ENCODE measurements at regions not wholly inside any gene's neighbourhood (a gene's known extent, or its start where the extent isn't known, plus 50 kb on each side); places are given as distances from the start of the nearest gene placed in this dataset.
"Not testable (repeated sequence)": the region's sequence is repeated elsewhere in the genome, so short reads cannot be mapped to it uniquely, and the experiment has no call there.

DNA sequence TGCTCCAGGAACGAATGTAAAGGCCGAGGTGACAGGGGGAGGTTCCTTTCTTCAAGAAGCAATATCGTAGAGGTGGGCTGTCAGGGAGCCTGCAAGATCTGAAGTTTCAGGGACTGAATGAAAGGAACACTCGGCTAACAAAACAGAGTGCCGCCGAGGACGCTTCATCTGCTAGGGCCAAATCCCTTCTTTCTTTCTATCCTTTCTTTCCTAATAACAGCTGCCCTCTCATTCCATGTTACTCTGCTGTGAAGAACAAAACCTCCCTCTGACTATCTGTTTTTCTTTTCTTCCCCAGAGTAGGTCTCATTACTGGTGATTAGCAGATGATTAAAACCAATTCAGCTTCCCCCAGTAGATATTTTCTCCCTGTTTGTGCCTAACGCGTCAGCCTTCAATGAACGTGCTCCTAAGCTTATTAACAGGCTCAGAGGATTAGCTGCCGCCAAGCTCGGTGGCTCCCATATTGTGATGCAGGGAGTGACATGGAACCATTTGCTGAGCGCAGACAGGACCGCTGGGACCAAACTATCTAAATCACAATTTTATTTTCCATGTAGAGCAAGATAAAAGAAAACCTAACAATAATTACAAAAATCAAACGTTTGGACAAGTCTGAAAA is 414.6 kb downstream of the TMEM182 start:
- no peak overlapping the region for H3K9ac ChIP-seq (ENCODE audit: low read length)
- no peak overlapping the region for H3K27ac ChIP-seq (ENCODE audit: low read depth, low read length)
- no peak overlapping the region for H3K4me3 ChIP-seq (ENCODE audit: low read length)
- H3K27me3 ChIP-seq (ENCODE audit: control insufficient read depth, insufficient read depth, low read length), result no peaks in the 10 kb centered on the region
- no peaks in the 10 kb centered on the region for H3K36me3 ChIP-seq (ENCODE audit: control insufficient read depth, insufficient read depth, low read length)
- H3K4me1 ChIP-seq (ENCODE audit: control insufficient read depth, insufficient read depth, low read length), result peaks cover 16% of the 10 kb centered on the region

DNA sequence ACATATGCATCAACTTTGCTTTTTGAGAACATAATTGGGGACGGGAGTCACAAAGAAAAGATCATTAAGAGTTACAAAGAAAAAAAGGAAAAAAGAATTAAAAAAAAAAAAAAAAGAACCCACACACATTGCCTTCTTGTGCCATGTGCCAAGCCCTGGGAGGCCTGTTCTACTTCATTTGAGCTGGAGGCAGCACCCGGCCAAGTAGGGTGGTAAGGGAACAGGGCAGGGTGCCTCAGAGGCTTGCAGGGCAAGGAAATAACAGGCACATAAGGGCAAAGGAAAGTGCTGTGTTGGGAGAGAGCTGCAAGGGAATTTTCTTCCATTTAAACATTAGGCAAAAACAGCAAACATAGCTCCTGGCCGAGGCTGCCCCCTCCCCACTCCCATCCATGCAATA is 418.0 kb downstream of the TMEM182 start:
- peak overlapping the region; percentile 79 for H3K27ac ChIP-seq (ENCODE audit: low read depth, low read length)
- H3K4me1 ChIP-seq (ENCODE audit: control insufficient read depth, insufficient read depth, low read length), result peaks cover 16% of the 10 kb centered on the region
- H3K36me3 ChIP-seq (ENCODE audit: control insufficient read depth, insufficient read depth, low read length), result no peaks in the 10 kb centered on the region
- H3K4me3 ChIP-seq (ENCODE audit: low read length), result no peak overlapping the region
- H3K27me3 ChIP-seq (ENCODE audit: control insufficient read depth, insufficient read depth, low read length), result no peaks in the 10 kb centered on the region
- no peak overlapping the region for H3K9ac ChIP-seq (ENCODE audit: low read length)

DNA sequence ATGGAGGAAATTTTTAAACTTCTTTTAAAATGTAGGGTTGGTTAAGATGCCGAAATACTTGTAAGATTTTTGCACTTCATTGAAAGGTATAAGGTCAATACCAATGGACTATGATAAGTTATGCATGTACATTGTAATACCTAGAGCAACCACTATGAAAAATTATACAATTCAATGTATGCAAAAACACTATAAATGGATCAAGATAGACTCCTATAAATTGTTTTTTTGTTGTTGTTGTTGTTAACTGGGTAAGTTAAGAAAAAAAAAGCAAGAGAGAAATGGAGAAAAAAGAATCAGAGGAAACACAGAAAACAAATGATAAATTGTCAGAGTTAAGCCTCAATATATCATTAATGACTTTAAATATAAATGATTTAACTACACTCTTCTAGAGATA is 421.2 kb downstream of the TMEM182 start:
- Histone ChIP-seq H3K4me3 (ENCODE audit: low read length) (no peak overlapping the region), H3K27ac (ENCODE audit: low read depth, low read length) (no peak overlapping the region), H3K27me3 (ENCODE audit: control insufficient read depth, insufficient read depth, low read length) (no peaks in the 10 kb centered on the region), H3K9ac (ENCODE audit: low read length) (no peak overlapping the region), H3K36me3 (ENCODE audit: control insufficient read depth, insufficient read depth, low read length) (no peaks in the 10 kb centered on the region), H3K4me1 (ENCODE audit: control insufficient read depth, insufficient read depth, low read length) (peaks cover 16% of the 10 kb centered on the region)

DNA sequence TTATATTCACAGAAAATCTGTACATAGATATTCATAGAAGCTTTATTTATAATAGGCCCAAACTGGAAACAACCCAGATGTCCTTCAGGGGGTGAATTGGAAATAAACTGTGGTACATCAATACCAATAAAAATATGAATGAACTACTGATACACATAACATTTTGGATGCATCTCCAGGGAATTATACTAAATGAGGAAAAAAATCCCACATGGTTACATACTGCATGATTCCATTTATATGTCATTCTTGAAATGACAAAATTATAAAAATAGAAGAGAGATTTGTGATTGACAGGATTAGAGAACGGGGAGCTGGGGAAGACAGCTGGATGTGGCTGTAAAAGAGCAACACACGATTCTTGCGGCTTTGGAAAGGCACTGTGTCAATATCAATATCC is 435.0 kb downstream of the TMEM182 start:
- no peak overlapping the region for H3K27ac ChIP-seq (ENCODE audit: low read depth, low read length)
- no peak overlapping the region for H3K9ac ChIP-seq (ENCODE audit: low read length)
- H3K36me3 ChIP-seq (ENCODE audit: control insufficient read depth, insufficient read depth, low read length), result no peaks in the 10 kb centered on the region
- no peak overlapping the region for H3K4me3 ChIP-seq (ENCODE audit: low read length)
- no peaks in the 10 kb centered on the region for H3K4me1 ChIP-seq (ENCODE audit: control insufficient read depth, insufficient read depth, low read length)
- H3K27me3 ChIP-seq (ENCODE audit: control insufficient read depth, insufficient read depth, low read length), result no peaks in the 10 kb centered on the region

DNA sequence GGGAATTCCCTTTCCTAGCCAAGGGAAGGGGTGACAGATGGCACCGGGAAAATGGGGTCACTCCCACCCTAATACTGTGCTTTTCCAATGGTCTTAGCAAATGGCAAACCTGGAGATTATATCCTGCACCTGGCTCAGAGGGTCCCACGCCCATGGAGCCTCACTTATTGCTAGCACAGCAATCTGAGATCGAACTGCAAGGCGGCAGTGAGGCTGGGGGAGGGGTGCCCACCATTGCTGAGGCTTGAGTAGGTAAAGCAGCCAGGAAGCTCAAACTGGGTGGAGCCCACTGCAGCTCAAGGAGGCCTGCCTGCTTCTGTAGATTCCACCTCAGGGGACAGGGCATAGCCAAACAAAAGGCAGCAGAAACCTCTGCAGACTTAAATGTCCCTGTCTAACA is 438.9 kb downstream of the TMEM182 start:
- H3K36me3 ChIP-seq (ENCODE audit: control insufficient read depth, insufficient read depth, low read length); H3K27ac ChIP-seq (ENCODE audit: low read depth, low read length); H3K27me3 ChIP-seq (ENCODE audit: control insufficient read depth, insufficient read depth, low read length); H3K4me3 ChIP-seq (ENCODE audit: low read length); H3K4me1 ChIP-seq (ENCODE audit: control insufficient read depth, insufficient read depth, low read length); H3K9ac ChIP-seq (ENCODE audit: low read length): not testable (repeated sequence)

DNA sequence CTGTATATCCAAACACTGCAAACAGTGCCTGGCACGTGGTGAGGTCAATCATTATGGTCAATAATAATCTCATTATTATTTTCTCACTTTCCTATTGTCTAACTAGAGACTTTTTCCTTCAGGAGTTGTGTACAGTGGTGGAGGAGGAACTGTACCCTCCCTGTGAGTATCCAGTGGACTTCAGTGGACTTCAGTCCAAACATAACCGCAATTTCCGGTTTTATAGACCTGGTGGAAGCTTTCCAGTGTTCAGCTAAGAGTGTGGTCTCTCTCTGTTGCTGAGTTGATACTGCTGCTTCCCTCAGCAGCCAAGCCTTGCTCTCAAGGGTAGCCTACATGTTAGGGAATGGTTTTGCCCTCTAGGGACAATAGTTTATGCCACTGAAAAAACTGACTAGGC is 447.1 kb downstream of the TMEM182 start:
- no peak overlapping the region for H3K27ac ChIP-seq (ENCODE audit: low read depth, low read length)
- H3K27me3 ChIP-seq (ENCODE audit: control insufficient read depth, insufficient read depth, low read length), result no peaks in the 10 kb centered on the region
- H3K9ac ChIP-seq (ENCODE audit: low read length), result no peak overlapping the region
- H3K4me1 ChIP-seq (ENCODE audit: control insufficient read depth, insufficient read depth, low read length), result no peaks in the 10 kb centered on the region
- no peaks in the 10 kb centered on the region for H3K36me3 ChIP-seq (ENCODE audit: control insufficient read depth, insufficient read depth, low read length)
- H3K4me3 ChIP-seq (ENCODE audit: low read length), result no peak overlapping the region

DNA sequence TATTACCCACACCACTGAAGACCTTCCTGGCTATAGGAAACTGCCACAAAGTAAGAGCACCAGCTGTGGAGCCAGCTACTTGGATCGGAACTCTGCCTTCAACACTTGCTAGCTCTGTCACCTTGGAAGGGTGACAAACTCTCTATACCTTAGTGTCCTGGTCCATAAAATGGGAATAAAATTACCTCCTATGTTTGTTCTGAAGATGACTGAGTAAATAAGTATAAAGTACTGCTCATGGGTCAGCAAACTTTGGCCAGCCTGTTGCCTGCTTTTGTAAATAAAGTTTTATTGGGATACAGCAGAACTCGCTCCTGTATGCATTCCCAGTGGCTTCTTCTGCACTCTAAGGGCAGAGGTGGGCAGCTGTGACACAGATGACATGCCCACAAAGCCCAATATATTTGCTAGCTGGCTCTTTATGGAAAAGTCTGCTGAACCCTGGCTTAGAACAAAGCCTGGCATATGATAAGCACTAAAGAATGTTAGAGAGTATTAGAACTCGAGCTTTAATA is 451.3 kb downstream of the TMEM182 start:
- no peak overlapping the region for H3K27ac ChIP-seq (ENCODE audit: low read depth, low read length)
- no peak overlapping the region for H3K4me3 ChIP-seq (ENCODE audit: low read length)
- no peaks in the 10 kb centered on the region for H3K4me1 ChIP-seq (ENCODE audit: control insufficient read depth, insufficient read depth, low read length)
- H3K9ac ChIP-seq (ENCODE audit: low read length), result no peak overlapping the region
- H3K36me3 ChIP-seq (ENCODE audit: control insufficient read depth, insufficient read depth, low read length), result no peaks in the 10 kb centered on the region
- no peaks in the 10 kb centered on the region for H3K27me3 ChIP-seq (ENCODE audit: control insufficient read depth, insufficient read depth, low read length)

DNA sequence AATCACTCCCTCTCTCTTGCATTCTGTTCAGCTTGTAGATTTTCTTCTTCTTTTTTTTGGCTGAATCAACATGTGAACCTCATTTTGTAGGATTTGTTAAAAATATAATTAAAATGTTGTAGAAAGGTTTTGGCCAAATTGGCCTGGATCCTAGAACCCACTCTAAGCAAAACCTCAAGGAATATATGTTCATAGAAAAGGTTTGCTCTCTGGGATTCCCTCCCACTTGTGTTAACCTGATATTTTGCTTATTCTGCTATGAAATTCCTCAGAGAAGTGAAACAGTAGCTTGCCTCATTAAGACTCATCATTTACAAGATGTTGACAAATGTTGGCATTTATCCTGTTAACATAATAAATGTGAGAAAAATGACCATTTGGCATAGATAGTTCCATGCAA is 456.7 kb downstream of the TMEM182 start:
- Histone ChIP-seq H3K4me1 (ENCODE audit: control insufficient read depth, insufficient read depth, low read length) (no peaks in the 10 kb centered on the region), H3K27me3 (ENCODE audit: control insufficient read depth, insufficient read depth, low read length) (no peaks in the 10 kb centered on the region), H3K36me3 (ENCODE audit: control insufficient read depth, insufficient read depth, low read length) (no peaks in the 10 kb centered on the region), H3K9ac (ENCODE audit: low read length) (no peak overlapping the region), H3K27ac (ENCODE audit: low read depth, low read length) (no peak overlapping the region), H3K4me3 (ENCODE audit: low read length) (no peak overlapping the region)

DNA sequence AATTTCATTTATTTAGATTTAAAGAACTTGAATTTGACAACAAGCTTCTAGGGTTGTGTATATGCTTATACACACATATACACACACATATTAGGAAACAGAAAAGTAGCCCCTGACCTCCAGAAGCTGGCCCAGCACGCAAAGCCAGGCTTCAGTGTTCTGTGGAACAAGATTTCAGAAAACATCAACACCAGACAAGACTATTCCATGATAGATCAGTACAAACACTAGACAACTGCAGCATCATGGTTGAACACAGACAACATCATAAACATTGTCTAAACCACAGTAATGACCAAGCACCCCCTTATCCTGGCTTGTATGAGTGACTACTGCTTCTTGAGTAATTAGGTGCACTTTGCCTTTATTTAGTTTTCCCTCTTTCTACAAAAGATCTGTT is 457.6 kb downstream of the TMEM182 start:
- no peak overlapping the region for H3K9ac ChIP-seq (ENCODE audit: low read length)
- no peaks in the 10 kb centered on the region for H3K27me3 ChIP-seq (ENCODE audit: control insufficient read depth, insufficient read depth, low read length)
- no peak overlapping the region for H3K27ac ChIP-seq (ENCODE audit: low read depth, low read length)
- H3K4me3 ChIP-seq (ENCODE audit: low read length), result no peak overlapping the region
- H3K36me3 ChIP-seq (ENCODE audit: control insufficient read depth, insufficient read depth, low read length), result no peaks in the 10 kb centered on the region
- no peaks in the 10 kb centered on the region for H3K4me1 ChIP-seq (ENCODE audit: control insufficient read depth, insufficient read depth, low read length)

DNA sequence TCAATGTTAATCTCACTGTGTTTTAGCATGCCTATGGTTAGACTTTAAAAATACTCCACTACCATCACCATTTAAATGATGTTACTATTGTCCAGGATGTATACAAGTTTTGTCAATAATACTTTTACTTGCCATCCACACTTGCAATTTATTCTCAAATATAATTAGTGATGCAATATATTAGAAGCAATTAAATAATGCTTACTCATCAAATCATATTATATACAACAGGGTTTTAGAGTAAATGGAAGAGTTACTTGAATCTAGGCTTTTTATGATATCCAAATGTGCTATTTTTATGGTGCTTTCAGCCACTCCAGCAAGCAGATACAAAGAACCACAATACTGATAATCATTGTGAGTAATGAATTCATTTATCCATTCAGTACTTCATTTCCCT is 461.1 kb downstream of the TMEM182 start:
- Histone ChIP-seq H3K36me3 (ENCODE audit: control insufficient read depth, insufficient read depth, low read length) (no peaks in the 10 kb centered on the region), H3K9ac (ENCODE audit: low read length) (no peak overlapping the region), H3K27ac (ENCODE audit: low read depth, low read length) (no peak overlapping the region), H3K4me3 (ENCODE audit: low read length) (no peak overlapping the region), H3K4me1 (ENCODE audit: control insufficient read depth, insufficient read depth, low read length) (no peaks in the 10 kb centered on the region), H3K27me3 (ENCODE audit: control insufficient read depth, insufficient read depth, low read length) (no peaks in the 10 kb centered on the region)

DNA sequence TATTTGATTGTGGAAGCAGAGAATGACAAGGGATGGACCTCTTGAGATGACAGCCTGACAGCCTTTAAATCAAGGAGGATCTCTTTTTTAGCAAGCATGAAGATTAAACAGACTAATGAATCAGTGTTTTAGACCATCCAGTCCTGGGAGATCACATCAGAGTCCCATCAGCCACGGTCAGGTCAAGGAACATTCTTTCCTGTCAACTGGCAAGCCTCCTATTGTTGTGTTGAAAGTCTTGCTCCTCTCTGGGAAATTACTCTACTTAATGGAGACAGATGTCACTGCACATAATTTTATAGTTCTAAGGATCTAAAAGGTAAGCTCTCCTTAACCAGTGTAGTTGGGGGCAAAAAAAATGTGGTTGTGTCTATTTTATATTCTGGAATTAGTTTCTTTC is 469.0 kb downstream of the TMEM182 start:
- Histone ChIP-seq H3K36me3 (ENCODE audit: control insufficient read depth, insufficient read depth, low read length) (no peaks in the 10 kb centered on the region), H3K27ac (ENCODE audit: low read depth, low read length) (no peak overlapping the region), H3K9ac (ENCODE audit: low read length) (no peak overlapping the region), H3K27me3 (ENCODE audit: control insufficient read depth, insufficient read depth, low read length) (no peaks in the 10 kb centered on the region), H3K4me1 (ENCODE audit: control insufficient read depth, insufficient read depth, low read length) (no peaks in the 10 kb centered on the region), H3K4me3 (ENCODE audit: low read length) (no peak overlapping the region)

DNA sequence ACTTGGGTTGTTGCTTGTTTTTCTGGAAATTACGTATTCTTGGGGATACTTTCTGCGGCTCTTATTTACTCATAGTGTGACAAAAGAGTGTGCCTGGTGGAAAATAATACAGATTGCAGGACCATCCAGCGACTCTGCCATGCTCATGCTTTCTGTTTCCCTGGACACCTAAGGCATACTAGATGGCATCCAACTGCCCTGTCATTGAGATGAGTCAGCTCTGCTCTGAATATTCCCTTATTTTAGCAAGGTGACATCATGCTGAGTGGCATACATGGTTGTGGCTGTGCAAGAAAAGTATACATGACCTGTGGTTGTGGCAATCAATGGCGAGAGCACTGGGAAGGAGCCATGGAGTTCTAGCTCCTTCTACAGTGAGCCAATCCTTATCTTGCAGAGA is 471.0 kb downstream of the TMEM182 start:
- Histone ChIP-seq H3K9ac (ENCODE audit: low read length) (no peak overlapping the region), H3K36me3 (ENCODE audit: control insufficient read depth, insufficient read depth, low read length) (no peaks in the 10 kb centered on the region), H3K4me1 (ENCODE audit: control insufficient read depth, insufficient read depth, low read length) (no peaks in the 10 kb centered on the region), H3K27ac (ENCODE audit: low read depth, low read length) (no peak overlapping the region), H3K27me3 (ENCODE audit: control insufficient read depth, insufficient read depth, low read length) (no peaks in the 10 kb centered on the region), H3K4me3 (ENCODE audit: low read length) (no peak overlapping the region)

DNA sequence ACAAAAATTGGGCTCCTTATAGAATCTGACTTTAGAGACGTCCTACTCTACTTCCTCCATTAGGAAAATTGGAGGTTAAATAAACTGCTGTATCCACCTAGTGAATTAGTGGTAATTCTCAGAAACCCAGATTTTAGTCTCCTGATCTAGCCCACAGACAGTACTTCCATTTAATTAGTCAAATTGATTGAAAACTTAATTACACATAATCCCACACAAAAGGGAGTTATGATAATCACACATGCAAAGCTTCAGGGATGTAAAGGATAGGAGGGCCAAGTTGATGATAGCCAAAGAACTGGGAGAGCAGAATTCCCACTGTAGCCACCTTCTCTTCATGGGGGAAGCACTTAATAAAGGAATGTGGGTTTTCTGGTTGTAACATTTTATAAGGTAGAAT is 471.9 kb downstream of the TMEM182 start:
- no peaks in the 10 kb centered on the region for H3K27me3 ChIP-seq (ENCODE audit: control insufficient read depth, insufficient read depth, low read length)

More for the DNA sequence above, 471.9 kb downstream of the TMEM182 start:
- Histone ChIP-seq H3K4me3 (ENCODE audit: low read length) (no peak overlapping the region), H3K9ac (ENCODE audit: low read length) (no peak overlapping the region), H3K36me3 (ENCODE audit: control insufficient read depth, insufficient read depth, low read length) (no peaks in the 10 kb centered on the region), H3K4me1 (ENCODE audit: control insufficient read depth, insufficient read depth, low read length) (no peaks in the 10 kb centered on the region), H3K27ac (ENCODE audit: low read depth, low read length) (no peak overlapping the region)
